ENCODE measurements at regions not wholly inside any gene's neighbourhood (a gene's known extent, or its start where the extent isn't known, plus 50 kb on each side); places are given as distances from the start of the nearest gene placed in this dataset.

DNA sequence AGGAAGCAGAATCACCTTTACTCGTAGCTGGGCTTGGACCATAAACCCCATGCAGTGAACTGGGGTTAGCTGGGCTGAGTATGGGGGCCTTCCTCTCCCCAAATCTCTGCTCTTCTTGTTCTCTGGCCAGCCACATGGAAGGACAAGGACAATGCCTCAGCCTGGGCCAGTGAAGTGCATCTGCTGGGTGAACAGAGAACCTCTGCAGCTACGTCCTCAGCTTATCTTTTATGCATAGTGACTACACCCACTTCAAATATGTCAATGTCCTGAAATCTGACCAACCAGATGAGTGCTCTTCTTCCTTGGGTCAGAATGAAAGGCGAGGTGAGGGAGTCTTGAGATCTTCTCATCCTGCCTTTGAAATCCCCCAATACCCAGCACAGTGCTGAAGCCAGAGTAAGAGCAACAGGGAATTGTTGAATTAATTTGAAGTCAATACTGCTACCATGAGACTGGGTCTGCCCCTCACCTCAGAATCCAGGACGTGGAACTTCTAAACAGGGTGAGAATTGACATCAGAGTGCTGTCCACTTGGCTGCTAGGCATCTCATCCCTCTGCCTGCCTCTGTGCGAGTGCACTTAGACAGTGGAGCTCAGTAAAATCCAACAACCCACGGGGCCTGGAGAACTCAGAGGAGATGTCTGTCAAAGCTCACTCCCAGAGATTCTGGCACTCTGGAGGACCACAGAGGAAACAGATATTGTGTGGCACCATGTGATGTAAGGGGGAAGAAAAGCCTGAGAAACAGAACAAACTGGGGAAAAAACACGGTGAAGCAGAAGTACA, 99.0 kb downstream of the IER5 start:
- no peak overlapping the region for H3K27ac Mint-ChIP-seq
- DNase-seq = no peak
- no peak overlapping the region for H3K9ac ChIP-seq (ENCODE audit: extremely low read depth, low read length, poor library complexity, severe bottlenecking)
- H3K27me3 Mint-ChIP-seq (ENCODE audit: insufficient read depth) = peaks cover 55% of the 10 kb centered on the region
- H3K4me3 ChIP-seq (ENCODE audit: low read length) = no peak overlapping the region
- H3K9me3 ChIP-seq (ENCODE audit: control insufficient read depth, low read length) = no peaks in the 10 kb centered on the region
- peaks cover 2% of the 10 kb centered on the region for H3K4me1 ChIP-seq (ENCODE audit: control insufficient read depth, insufficient read depth, low read length)
- H3K36me3 ChIP-seq (ENCODE audit: control insufficient read depth, insufficient read depth, low read length) = no peaks in the 10 kb centered on the region
- peaks cover 1% of the 10 kb centered on the region for H3K4me1 Mint-ChIP-seq
- 88 to 89% methylated on average over 7 of the region's 7 CpGs for WGBS, 2 experiments (ENCODE audit: insufficient coverage in 1 of 2, insufficient read length in 1 of 2)
- H3K4me3 Mint-ChIP-seq = no peak overlapping the region
- H3K36me3 Mint-ChIP-seq (ENCODE audit: low read depth) = no peaks in the 10 kb centered on the region
- no peak for TF ChIP-seq CTCF (conservative IDR thresholded peaks at IDR 0.05)
- peaks cover 7% of the 10 kb centered on the region for H3K27me3 ChIP-seq (ENCODE audit: control insufficient read depth, insufficient read depth, low read length, poor library complexity, severe bottlenecking)
- H3K9me3 Mint-ChIP-seq = no peaks in the 10 kb centered on the region
- H3K27ac ChIP-seq (ENCODE audit: low read depth, low read length) = no peak overlapping the region

DNA sequence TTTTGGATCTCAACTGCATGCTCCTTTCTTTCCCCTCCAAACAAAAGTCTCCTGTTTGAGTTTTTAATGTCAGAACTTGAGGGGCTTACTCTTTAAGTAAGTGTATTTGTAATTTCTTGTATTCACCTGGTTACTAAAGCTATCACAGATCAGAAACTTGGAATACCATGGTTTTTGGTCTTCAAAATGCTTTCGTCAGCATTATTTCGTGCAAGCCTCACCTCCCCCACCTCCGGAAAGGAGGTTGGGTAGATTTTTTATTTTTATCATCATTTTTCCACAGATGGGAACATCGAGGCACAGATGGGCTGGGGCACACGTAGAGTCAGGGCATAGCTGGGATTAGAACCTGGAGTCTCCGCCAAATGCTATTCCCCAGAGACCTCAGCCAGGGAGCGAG, 100.7 kb downstream of the IER5 start:
- Mint-ChIP-seq H3K27ac (no peak overlapping the region), H3K4me1 (no peaks in the 10 kb centered on the region), H3K36me3 (ENCODE audit: low read depth) (no peaks in the 10 kb centered on the region), H3K27me3 (ENCODE audit: insufficient read depth) (peaks cover 56% of the 10 kb centered on the region), H3K9me3 (peaks cover 2% of the 10 kb centered on the region), H3K4me3 (no peak overlapping the region)
- TF ChIP-seq CTCF (conservative IDR thresholded peaks at IDR 0.05) = no peak
- H3K27me3 ChIP-seq (ENCODE audit: control insufficient read depth, insufficient read depth, low read length, poor library complexity, severe bottlenecking) = peaks cover 7% of the 10 kb centered on the region
- H3K36me3 ChIP-seq (ENCODE audit: control insufficient read depth, insufficient read depth, low read length) = no peaks in the 10 kb centered on the region
- WGBS, 2 experiments (ENCODE audit: insufficient coverage in 1 of 2, insufficient read length in 1 of 2) = 91 to 100% methylated on average over 6 to 7 of the region's 7 CpGs
- H3K27ac ChIP-seq (ENCODE audit: low read depth, low read length) = no peak overlapping the region
- H3K4me1 ChIP-seq (ENCODE audit: control insufficient read depth, insufficient read depth, low read length) = peaks cover 2% of the 10 kb centered on the region
- H3K9ac ChIP-seq (ENCODE audit: extremely low read depth, low read length, poor library complexity, severe bottlenecking) = no peak overlapping the region
- H3K9me3 ChIP-seq (ENCODE audit: control insufficient read depth, low read length) = no peaks in the 10 kb centered on the region
- no peak for DNase-seq
- no peak overlapping the region for H3K4me3 ChIP-seq (ENCODE audit: low read length)

GRCh38 chr1:181189691-181190363, 101.3 kb downstream of the IER5 start:
- Histone ChIP-seq H3K27ac (ENCODE audit: low read depth, low read length) (no peak overlapping the region), H3K9me3 (ENCODE audit: control insufficient read depth, low read length) (no peaks in the 10 kb centered on the region), H3K36me3 (ENCODE audit: control insufficient read depth, insufficient read depth, low read length) (no peaks in the 10 kb centered on the region), H3K4me1 (ENCODE audit: control insufficient read depth, insufficient read depth, low read length) (peaks cover 2% of the 10 kb centered on the region), H3K27me3 (ENCODE audit: control insufficient read depth, insufficient read depth, low read length, poor library complexity, severe bottlenecking) (peaks cover 7% of the 10 kb centered on the region), H3K4me3 (ENCODE audit: low read length) (peak overlapping the region; percentile 71), H3K9ac (ENCODE audit: extremely low read depth, low read length, poor library complexity, severe bottlenecking) (no peak overlapping the region)
- WGBS, 2 experiments (ENCODE audit: insufficient coverage in 1 of 2, insufficient read length in 1 of 2) = 14 to 21% methylated on average over 14 to 40 of the region's 40 CpGs
- no peak overlapping the region for H3K27ac Mint-ChIP-seq
- peaks cover 53% of the 10 kb centered on the region for H3K27me3 Mint-ChIP-seq (ENCODE audit: insufficient read depth)
- H3K4me1 Mint-ChIP-seq = no peaks in the 10 kb centered on the region
- H3K9me3 Mint-ChIP-seq = peaks cover 5% of the 10 kb centered on the region
- H3K36me3 Mint-ChIP-seq (ENCODE audit: low read depth) = no peaks in the 10 kb centered on the region
- H3K4me3 Mint-ChIP-seq = peak overlapping the region; percentile 43
- TF ChIP-seq CTCF (conservative IDR thresholded peaks at IDR 0.05) = peak; percentile 98
- DNase-seq = peak; percentile 97

All from endodermal cell (in vitro differentiated cells).